Astrocyte (in vitro differentiated cells and primary cell): ENCODE measurements at regions not wholly inside any gene's neighbourhood (a gene's known extent, or its start where the extent isn't known, plus 50 kb on each side); places are given as distances from the start of the nearest gene placed in this dataset.
A peak's percentile ranks its signal among the peaks of the same experiment; 100 is the strongest.

Experiments used
- DNase-seq: peaks from one replicate; pipeline ENCODE4 v3.0.0-alpha.2; 2010; ENCODE audit warnings: low read depth
- FAIRE-seq: peaks from 2 replicates; lab custom pipeline; 2011; peaks lifted over from hg19 to GRCh38; lab: Jason Lieb, UNC
- H2AFZ ChIP-seq: 2 replicates; pipeline ENCODE4 v1.6.0; 2012; ENCODE audit warnings: low read depth, low read length, inconsistent platforms
- H3K27ac ChIP-seq: 2 replicates; pipeline ENCODE4 v1.5.1; 2011; ENCODE audit warnings: low read depth, low read length, inconsistent platforms
- H3K27me3 ChIP-seq: 2 replicates; pipeline ENCODE4 v1.6.0; 2011; ENCODE audit warnings: low read length, inconsistent platforms; ENCODE audit not compliant: insufficient read depth
- H3K36me3 ChIP-seq: 2 replicates; pipeline ENCODE4 v1.5.1; 2011; ENCODE audit warnings: low read length, inconsistent platforms; ENCODE audit not compliant: insufficient read depth
- H3K4me1 ChIP-seq: 2 replicates; pipeline ENCODE4 v1.5.1; 2011; ENCODE audit warnings: low read length, inconsistent platforms; ENCODE audit not compliant: insufficient read depth
- H3K4me2 ChIP-seq: 2 replicates; pipeline ENCODE4 v1.6.0; 2012; ENCODE audit warnings: low read length, inconsistent platforms
- H3K4me3 ChIP-seq: 2 replicates; pipeline ENCODE4 v1.5.1; 2011; ENCODE audit warnings: low read depth, mild to moderate bottlenecking, low read length, inconsistent platforms; ENCODE audit not compliant: insufficient read depth
- H3K79me2 ChIP-seq: 2 replicates; pipeline ENCODE4 v1.6.0; 2012; ENCODE audit warnings: mild to moderate bottlenecking, low read length, inconsistent platforms; ENCODE audit not compliant: insufficient read depth
- H3K9ac ChIP-seq: 2 replicates; pipeline ENCODE4 v1.6.0; 2012; ENCODE audit warnings: mild to moderate bottlenecking, low read length, inconsistent platforms
- H3K9me3 ChIP-seq: 2 replicates; pipeline ENCODE4 v1.5.1; 2012; ENCODE audit warnings: low read depth, mild to moderate bottlenecking, low read length, inconsistent platforms; ENCODE audit not compliant: insufficient read depth
- H4K20me1 ChIP-seq: 2 replicates; pipeline ENCODE4 v1.6.0; 2012; ENCODE audit warnings: low read length, inconsistent platforms; ENCODE audit not compliant: insufficient read depth
- H3K27ac Mint-ChIP-seq: one replicate; pipeline ENCODE4 v1.8.0; 2021; ENCODE audit warnings: mild to moderate bottlenecking, mixed read lengths; ENCODE audit not compliant: unreplicated experiment
- H3K27me3 Mint-ChIP-seq: one replicate; pipeline ENCODE4 v1.8.0; 2021; ENCODE audit warnings: low read depth, mixed read lengths; ENCODE audit not compliant: unreplicated experiment
- H3K36me3 Mint-ChIP-seq: one replicate; pipeline ENCODE4 v1.8.0; 2021; ENCODE audit warnings: low read depth, mixed read lengths; ENCODE audit not compliant: unreplicated experiment
- H3K4me1 Mint-ChIP-seq: one replicate; pipeline ENCODE4 v1.8.0; 2021; ENCODE audit warnings: low read depth, mixed read lengths; ENCODE audit not compliant: unreplicated experiment
- H3K4me3 Mint-ChIP-seq: one replicate; pipeline ENCODE4 v1.8.0; 2021; ENCODE audit warnings: mild to moderate bottlenecking, moderate library complexity, mixed read lengths; ENCODE audit not compliant: unreplicated experiment
- H3K9me3 Mint-ChIP-seq: one replicate; pipeline ENCODE4 v1.8.0; 2021; ENCODE audit warnings: mild to moderate bottlenecking, mixed read lengths; ENCODE audit not compliant: unreplicated experiment
- CTCF ChIP-seq: IDR thresholded peaks from 2 replicates; pipeline ENCODE4 v1.5.1; 2011; ENCODE audit warnings: low read depth, mild to moderate bottlenecking, inconsistent platforms, low read length, moderate library complexity; ENCODE audit not compliant: insufficient read depth
- EZH2 ChIP-seq: IDR thresholded peaks from 2 replicates; pipeline ENCODE4 v1.6.1; 2012; ENCODE audit warnings: mild to moderate bottlenecking, low read length, inconsistent platforms; ENCODE audit not compliant: insufficient read depth

GRCh38 chr2:8524823-8525222 is 157.0 kb upstream of the ID2 start:
- H3K9me3 ChIP-seq: no peaks in the 10 kb centered on the region
- H3K27me3 ChIP-seq: peaks cover 13% of the 10 kb centered on the region
- no peaks in the 10 kb centered on the region for H3K79me2 ChIP-seq
- no peak overlapping the region for H3K4me3 ChIP-seq
- H3K9me3 Mint-ChIP-seq: peaks cover 3% of the 10 kb centered on the region
- peaks cover 3% of the 10 kb centered on the region for H3K36me3 Mint-ChIP-seq
- H3K4me3 Mint-ChIP-seq: no peak overlapping the region
- H3K4me2 ChIP-seq: no peak overlapping the region
- no peak overlapping the region for H3K27ac Mint-ChIP-seq
- H3K4me1 Mint-ChIP-seq: no peaks in the 10 kb centered on the region
- H3K9ac ChIP-seq: no peak overlapping the region
- DNase-seq (no peak), FAIRE-seq (no peak)
- no peak overlapping the region for H3K27ac ChIP-seq
- no peak for TF ChIP-seq CTCF
- no peak for TF ChIP-seq EZH2
- H2AFZ ChIP-seq: no peak overlapping the region
- peaks cover 7% of the 10 kb centered on the region for H3K4me1 ChIP-seq
- peaks cover 39% of the 10 kb centered on the region for H3K27me3 Mint-ChIP-seq
- no peaks in the 10 kb centered on the region for H4K20me1 ChIP-seq
- no peaks in the 10 kb centered on the region for H3K36me3 ChIP-seq

- Mint-ChIP-seq H3K9me3 (peaks cover 3% of the 10 kb centered on the region), H3K4me3 (no peak overlapping the region), H3K27ac (no peak overlapping the region), H3K36me3 (peaks cover 3% of the 10 kb centered on the region), H3K4me1 (no peaks in the 10 kb centered on the region), H3K27me3 (peaks cover 37% of the 10 kb centered on the region)
- Histone ChIP-seq H3K4me2 (no peak overlapping the region), H3K4me3 (no peak overlapping the region), H3K36me3 (no peaks in the 10 kb centered on the region), H3K79me2 (no peaks in the 10 kb centered on the region), H4K20me1 (no peaks in the 10 kb centered on the region), H3K4me1 (peaks cover 7% of the 10 kb centered on the region), H2AFZ (no peak overlapping the region), H3K27me3 (peaks cover 14% of the 10 kb centered on the region), H3K9ac (no peak overlapping the region), H3K9me3 (no peaks in the 10 kb centered on the region), H3K27ac (no peak overlapping the region)
- FAIRE-seq: no peak
- DNase-seq: no peak
- TF ChIP-seq EZH2 (no peak), CTCF (no peak)
Observed at GRCh38 chr2:8525236-8525581, 156.6 kb upstream of the ID2 start.

- Mint-ChIP-seq H3K36me3 (peaks cover 3% of the 10 kb centered on the region), H3K4me1 (no peaks in the 10 kb centered on the region), H3K4me3 (no peak overlapping the region), H3K27me3 (peaks cover 37% of the 10 kb centered on the region), H3K9me3 (peaks cover 3% of the 10 kb centered on the region), H3K27ac (no peak overlapping the region)
- Histone ChIP-seq H3K9me3 (no peaks in the 10 kb centered on the region), H3K36me3 (no peaks in the 10 kb centered on the region), H3K4me3 (no peak overlapping the region), H3K4me2 (no peak overlapping the region), H3K4me1 (peaks cover 7% of the 10 kb centered on the region), H3K9ac (no peak overlapping the region), H2AFZ (no peak overlapping the region), H3K27me3 (peaks cover 14% of the 10 kb centered on the region), H3K79me2 (no peaks in the 10 kb centered on the region), H3K27ac (no peak overlapping the region), H4K20me1 (no peaks in the 10 kb centered on the region)
- DNase-seq (peak; percentile 48), FAIRE-seq (no peak)
- TF ChIP-seq EZH2 (no peak), CTCF (no peak)
Observed at GRCh38 chr2:8525582-8526402, 156.1 kb upstream of the ID2 start.
